ENCODE measurements at regions not wholly inside any gene's neighbourhood (a gene's known extent, or its start where the extent isn't known, plus 50 kb on each side); places are given as distances from the start of the nearest gene placed in this dataset.

- TF ChIP-seq, protein P1, sequence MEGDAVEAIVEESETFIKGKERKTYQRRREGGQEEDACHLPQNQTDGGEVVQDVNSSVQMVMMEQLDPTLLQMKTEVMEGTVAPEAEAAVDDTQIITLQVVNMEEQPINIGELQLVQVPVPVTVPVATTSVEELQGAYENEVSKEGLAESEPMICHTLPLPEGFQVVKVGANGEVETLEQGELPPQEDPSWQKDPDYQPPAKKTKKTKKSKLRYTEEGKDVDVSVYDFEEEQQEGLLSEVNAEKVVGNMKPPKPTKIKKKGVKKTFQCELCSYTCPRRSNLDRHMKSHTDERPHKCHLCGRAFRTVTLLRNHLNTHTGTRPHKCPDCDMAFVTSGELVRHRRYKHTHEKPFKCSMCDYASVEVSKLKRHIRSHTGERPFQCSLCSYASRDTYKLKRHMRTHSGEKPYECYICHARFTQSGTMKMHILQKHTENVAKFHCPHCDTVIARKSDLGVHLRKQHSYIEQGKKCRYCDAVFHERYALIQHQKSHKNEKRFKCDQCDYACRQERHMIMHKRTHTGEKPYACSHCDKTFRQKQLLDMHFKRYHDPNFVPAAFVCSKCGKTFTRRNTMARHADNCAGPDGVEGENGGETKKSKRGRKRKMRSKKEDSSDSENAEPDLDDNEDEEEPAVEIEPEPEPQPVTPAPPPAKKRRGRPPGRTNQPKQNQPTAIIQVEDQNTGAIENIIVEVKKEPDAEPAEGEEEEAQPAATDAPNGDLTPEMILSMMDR (IDR thresholded peaks at IDR 0.05 in 8 of 11, conservative IDR thresholded peaks at IDR 0.05 in 3 of 11) = no peak
- TF ChIP-seq POLR2A (IDR thresholded peaks at IDR 0.05) (no peak), POLR2AphosphoS5 (IDR thresholded peaks at IDR 0.05) (no peak)
Observed at GRCh38 chr6:119830494-119831295, 481.1 kb upstream of the MAN1A1 start.

Measured in spleen (tissue), 7 donors.